NCI-H2227 (cell line): ENCODE measurements at regions not wholly inside any gene's neighbourhood (a gene's known extent, or its start where the extent isn't known, plus 50 kb on each side); places are given as distances from the start of the nearest gene placed in this dataset.
A peak's percentile ranks its signal among the peaks of the same experiment; 100 is the strongest.

Experiments
- DNase-seq: peaks from one replicate; lab custom pipeline; 2025; ENCODE audit not compliant: unreplicated experiment; lab: John Stamatoyannopoulos, UW

DNA sequence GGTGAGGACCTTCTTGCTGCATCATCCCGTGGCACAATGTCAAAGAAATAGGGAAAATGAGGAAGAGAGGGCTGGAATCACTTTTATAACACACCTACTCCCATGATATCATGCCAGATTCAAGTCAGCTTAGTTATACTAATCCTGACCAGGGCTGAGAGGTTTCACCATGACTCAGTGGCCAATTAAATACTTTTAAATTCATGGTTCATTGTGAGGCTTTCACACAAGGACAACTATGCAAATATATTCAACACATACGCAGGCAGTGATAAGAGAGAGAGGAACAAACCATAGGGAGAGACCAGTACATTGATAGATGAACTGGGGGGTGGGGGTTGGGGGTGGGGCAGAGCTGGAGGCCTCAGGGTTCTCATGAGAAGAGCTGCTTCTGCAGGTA, 313.1 kb downstream of the LRFN2 start:
- DNase-seq, result no peak

GRCh38 chr6:40268614-40269013, 318.6 kb downstream of the LRFN2 start:
- no peak for DNase-seq

GRCh38 chr6:40268166-40268565, 319.0 kb downstream of the LRFN2 start:
- no peak for DNase-seq

DNA sequence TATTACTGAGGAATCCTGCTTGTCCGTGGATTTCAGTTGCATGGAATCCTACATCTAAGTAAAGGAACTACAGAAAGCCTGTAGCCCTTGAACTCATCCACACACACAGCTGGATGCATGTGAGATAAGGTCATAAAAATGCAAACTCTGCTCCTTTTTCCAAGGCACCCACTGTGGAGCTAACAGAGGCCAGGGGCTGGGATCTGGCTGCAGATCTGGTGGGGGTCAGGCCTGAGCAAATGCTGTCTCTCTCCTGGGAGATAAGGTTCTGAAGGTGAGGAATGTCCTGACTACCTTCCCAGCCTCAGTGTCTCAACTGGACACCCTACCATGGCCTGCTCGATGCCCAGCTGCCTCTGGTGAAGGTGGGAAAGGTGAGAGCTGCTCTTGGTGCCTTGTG, 321.5 kb downstream of the LRFN2 start:
- no peak for DNase-seq

DNA sequence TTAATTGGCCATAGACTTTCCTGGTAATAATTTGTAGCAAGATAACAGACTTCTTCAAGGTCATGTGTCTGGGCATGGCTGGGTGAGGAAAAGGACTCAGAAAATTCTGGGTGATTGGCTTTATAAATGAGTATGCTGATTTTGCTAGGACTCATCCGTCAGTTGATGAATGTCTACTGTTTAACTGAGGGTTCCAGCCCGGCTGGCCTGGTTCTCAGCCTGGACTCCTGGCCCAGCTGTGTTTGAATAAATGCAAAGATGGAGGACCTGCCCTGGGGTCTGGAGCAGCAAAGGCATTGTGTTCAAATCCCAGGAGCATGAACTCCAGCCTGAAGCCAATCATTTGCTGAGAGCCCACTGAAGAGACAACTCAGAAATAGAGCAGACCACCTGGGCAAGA, 323.2 kb downstream of the LRFN2 start:
- no peak for DNase-seq

- no peak for DNase-seq
Observed at GRCh38 chr6:40262363-40262762, 324.8 kb downstream of the LRFN2 start.

DNA sequence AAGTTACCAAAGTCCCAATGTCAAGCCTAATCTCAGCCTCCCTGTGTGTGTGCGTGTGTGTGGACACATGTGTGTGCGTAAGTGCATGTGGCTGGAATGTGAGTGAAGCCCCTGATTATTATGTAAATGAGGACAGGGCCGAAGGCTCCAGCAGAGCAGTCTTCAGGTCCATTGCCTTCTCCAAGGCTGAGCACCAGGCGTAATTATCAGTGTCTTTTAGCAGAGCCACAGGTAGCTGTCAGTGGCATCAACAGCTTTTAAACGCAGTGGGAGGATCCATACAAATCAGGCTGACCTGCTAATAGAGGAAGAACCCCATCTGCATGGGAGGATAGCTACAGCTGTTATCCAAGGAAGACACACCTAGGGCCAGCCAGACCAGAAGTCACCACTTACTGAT, 324.3 kb upstream of the MOCS1 start:
- peak; percentile 10 for DNase-seq

DNA sequence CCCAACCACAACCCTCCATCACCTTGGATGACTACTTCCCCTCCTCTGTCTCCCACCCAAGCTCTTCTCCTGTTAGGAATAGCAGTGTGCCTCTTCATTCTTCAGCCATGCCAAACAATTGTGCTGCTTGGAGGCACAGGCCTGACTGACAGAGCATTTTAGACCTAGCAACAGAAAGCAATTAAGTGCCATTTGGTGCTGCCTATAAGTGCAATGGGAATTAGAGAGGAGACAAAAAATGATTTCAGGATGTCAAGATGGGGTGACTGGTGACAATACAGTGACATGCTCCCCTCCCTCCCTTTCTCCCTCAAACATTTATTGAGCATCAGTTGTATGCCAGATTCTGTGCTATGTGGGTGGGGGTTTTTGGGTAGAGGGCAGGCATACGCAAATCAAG, 322.6 kb upstream of the MOCS1 start:
- peak; percentile 4 for DNase-seq

DNA sequence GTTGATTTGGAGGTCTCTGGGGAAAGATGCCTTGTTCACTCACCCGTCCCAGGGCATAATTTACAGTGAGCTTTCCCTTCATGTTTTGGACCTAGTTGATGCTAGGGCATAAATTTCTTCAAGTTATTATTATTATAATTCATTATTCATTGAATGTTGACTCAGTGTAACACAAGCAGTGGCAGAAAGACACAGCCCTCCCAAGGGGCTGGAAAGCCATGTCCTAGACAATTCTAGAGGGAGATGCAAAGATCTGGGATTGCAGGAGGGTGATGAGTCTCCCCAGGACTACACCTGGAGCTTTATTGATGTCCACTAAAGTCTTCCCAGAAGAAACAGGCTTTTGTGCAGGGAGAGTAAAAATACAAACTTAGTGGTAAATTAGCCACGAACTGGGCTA, 322.0 kb upstream of the MOCS1 start:
- no peak for DNase-seq

DNA sequence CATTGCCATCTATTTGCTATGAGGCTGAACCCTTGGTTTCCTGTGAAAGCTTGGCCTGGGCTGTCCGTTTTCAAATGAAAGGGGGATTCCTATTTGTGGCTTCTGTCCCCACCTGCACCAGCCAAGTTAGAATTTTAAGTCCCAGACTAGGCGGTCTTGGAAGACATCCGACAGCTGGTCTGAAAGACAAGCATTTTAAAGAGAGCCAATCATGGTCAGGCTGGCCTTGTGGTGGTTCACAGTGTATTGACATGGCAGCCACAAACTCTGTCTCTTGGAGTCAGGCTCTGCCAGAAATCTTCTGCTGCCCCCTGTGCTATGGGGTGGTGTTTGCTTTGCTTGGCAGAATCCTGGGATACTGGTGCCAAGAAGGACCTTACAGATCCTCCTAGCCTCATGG, 319.2 kb upstream of the MOCS1 start:
- DNase-seq, result no peak

GRCh38 chr6:40252531-40253258, 318.4 kb upstream of the MOCS1 start:
- no peak for DNase-seq

DNA sequence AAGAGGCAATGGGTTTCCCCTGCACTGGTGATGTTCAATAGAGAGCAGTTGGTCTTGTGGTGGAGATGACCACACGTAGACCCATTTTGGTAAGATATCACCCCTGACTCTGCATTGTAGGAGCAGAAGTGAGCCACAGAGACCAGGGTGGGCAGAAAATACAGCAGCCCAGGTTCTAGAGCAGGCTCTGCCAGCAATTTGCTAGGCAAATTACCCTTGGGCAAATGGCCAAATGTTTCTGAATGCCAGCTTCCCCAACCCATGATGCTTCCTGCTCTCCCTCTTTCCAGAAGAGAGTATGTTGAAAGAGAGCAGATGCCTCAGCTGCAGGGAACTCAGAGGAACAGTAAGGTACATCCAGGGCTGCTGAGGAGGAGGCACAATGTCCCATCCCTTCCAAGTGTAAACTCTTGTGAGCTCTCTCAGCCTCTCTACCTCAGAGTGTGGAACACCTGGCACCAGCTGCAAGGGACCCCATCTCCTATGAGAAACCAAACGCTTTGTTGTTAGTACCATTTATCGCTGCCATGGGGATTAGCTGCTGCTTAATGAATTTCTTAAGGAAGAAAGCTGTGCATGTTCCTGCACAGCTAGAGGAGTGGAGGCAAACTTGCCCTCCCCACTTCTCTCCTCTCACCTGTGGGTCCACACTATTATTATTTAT, 317.5 kb upstream of the MOCS1 start:
- DNase-seq, result no peak

- DNase-seq, result no peak
Observed at GRCh38 chr6:40249935-40250334, 315.7 kb upstream of the MOCS1 start.

DNA sequence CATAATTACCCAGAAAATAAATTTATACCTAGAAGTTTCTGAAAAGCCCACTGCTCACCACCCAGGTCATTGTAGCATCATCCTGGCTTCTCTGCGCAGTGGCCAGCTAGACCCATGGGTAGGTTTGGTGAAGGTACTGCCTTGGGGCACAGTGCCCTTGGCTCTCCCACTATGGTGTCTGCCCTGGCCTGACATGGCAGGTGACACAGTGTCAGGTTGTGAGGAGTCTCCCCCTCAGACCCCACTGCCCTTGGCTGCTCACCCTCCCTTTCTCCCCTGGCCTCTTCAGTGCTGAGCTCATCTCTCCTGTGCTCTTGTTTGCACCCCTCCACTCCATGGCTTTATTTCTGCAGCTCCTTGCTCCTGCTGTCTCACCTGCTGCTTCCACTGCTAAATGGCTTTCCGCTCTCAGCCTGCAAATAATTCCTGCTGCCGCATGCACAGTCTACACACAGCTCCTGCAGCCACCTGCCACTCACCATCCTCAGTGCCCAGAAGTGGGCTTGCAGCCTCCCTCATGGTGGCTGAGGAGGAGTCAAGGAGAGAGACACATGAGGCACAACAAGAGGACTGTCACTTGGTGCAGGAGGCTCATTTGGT, 313.4 kb upstream of the MOCS1 start:
- DNase-seq, result no peak

- DNase-seq, result no peak
Observed at GRCh38 chr6:40244699-40245098, 310.4 kb upstream of the MOCS1 start.

DNA sequence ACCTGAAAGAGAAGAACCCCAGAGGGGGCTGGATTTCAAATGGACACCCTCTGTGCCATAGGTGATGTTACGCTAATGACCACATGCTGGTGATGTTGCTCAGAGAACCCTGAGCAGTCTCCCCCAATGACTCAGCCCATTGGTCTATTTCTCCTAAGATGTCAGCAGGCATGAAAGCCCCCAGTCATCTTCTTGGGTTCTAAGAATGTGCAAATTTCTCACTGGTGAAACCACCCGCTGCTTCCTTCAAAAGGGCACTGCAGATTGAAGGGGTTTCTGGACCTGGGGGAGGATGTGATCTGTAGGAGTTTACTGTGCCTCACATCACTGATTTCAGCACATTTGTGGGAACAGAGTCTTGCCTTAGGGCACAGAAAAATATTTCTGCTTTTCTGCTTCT, 298.4 kb upstream of the MOCS1 start:
- DNase-seq, result no peak

DNA sequence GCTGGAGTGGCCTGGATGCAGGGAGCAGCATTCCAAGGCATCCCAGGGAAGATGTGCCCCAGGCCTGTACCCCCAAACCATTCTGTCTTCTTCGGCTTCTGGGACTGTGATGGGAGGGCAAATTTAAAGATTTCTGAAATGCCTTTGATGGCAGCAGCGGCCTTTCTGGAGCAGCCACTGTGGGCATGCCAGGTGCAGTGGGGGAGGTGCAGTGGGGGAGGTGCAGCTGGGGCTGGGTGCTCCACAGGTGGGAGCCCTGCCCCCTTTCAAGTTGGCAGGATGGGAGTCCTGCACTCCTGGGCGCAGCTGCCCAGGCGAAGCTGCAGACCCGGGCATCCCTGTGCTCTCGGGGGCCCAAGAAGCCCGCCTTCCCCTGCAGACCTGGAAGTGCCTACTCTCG, 293.5 kb upstream of the MOCS1 start:
- no peak for DNase-seq

- no peak for DNase-seq
Observed at GRCh38 chr6:40222354-40222753, 288.1 kb upstream of the MOCS1 start.

- DNase-seq, result no peak
Observed at GRCh38 chr6:40219799-40220198, 285.5 kb upstream of the MOCS1 start.

GRCh38 chr6:40210628-40211056, 276.4 kb upstream of the MOCS1 start:
- DNase-seq, result peak; percentile 65

- no peak for DNase-seq
Observed at GRCh38 chr6:40205801-40206200, 271.5 kb upstream of the MOCS1 start.

DNA sequence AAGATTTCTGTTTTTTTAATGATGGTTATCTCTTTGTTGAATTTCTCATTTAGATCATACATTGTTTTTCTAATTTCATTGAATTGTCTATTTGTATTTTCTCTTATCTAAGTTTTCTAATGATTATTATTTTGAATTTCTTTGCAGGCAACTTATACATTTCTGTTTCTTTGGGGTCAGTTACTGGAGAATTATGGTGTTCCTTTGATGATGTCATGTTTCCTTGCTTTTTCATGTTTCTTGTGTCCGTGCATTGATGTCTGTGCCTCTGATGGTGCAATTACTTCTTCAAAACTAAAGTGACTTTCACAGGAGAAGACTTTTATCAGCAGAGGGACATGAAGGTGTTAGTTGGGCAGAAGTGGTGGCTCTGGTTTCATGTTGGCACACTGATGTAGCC, 270.7 kb upstream of the MOCS1 start:
- DNase-seq, result no peak
